Stimulated activated CD8-positive, alpha-beta memory T cell treated with anti-CD3 and anti-CD28 coated beads, Interleukin-15, amount 100 ng/mL, for 4 hours (primary cell): ENCODE measurements at regions not wholly inside any gene's neighbourhood (a gene's known extent, or its start where the extent isn't known, plus 50 kb on each side); places are given as distances from the start of the nearest gene placed in this dataset.

Experiments
- DNase-seq, 2 donors: peaks; one replicate each; pipeline ENCODE4 v3.0.0-alpha.2; 2020; ENCODE audit warnings: low read depth in 2 of 2

- DNase-seq = no peak
Measured at GRCh38 chr5:86780018-86780417, 162.3 kb downstream of the COX7C start.

GRCh38 chr5:86786955-86787354 is 169.2 kb downstream of the COX7C start:
- DNase-seq = no peak

- no peak for DNase-seq
Measured at GRCh38 chr5:86795659-86796058, 177.9 kb downstream of the COX7C start.

- DNase-seq = no peak
Measured at GRCh38 chr5:86797677-86798076, 179.9 kb downstream of the COX7C start.

GRCh38 chr5:86806206-86806605 is 188.5 kb downstream of the COX7C start:
- no peak for DNase-seq

GRCh38 chr5:86807046-86808031 is 189.6 kb downstream of the COX7C start:
- DNase-seq = no peak

- no peak for DNase-seq
Measured at GRCh38 chr5:86814315-86814714, 196.6 kb downstream of the COX7C start.

- DNase-seq = no peak
Measured at GRCh38 chr5:86814907-86815306, 197.2 kb downstream of the COX7C start.

GRCh38 chr5:86824637-86825036 is 206.9 kb downstream of the COX7C start:
- DNase-seq = no peak

GRCh38 chr5:86831128-86831527 is 213.4 kb downstream of the COX7C start:
- DNase-seq = no peak

GRCh38 chr5:86833868-86834267 is 216.1 kb downstream of the COX7C start:
- no peak for DNase-seq

GRCh38 chr5:86837610-86838009 is 219.9 kb downstream of the COX7C start:
- DNase-seq = no peak

- DNase-seq = no peak
Measured at GRCh38 chr5:86838083-86838482, 220.3 kb downstream of the COX7C start.

GRCh38 chr5:86841000-86841644 is 223.4 kb downstream of the COX7C start:
- DNase-seq = no peak

- no peak for DNase-seq
Measured at GRCh38 chr5:86858442-86858841, 240.7 kb downstream of the COX7C start.

GRCh38 chr5:86861512-86861911 is 243.8 kb downstream of the COX7C start:
- no peak for DNase-seq

GRCh38 chr5:86862093-86862492 is 244.4 kb downstream of the COX7C start:
- DNase-seq = no peak

GRCh38 chr5:86864051-86864450 is 246.3 kb downstream of the COX7C start:
- DNase-seq = no peak

GRCh38 chr5:86865256-86865785 is 247.6 kb downstream of the COX7C start:
- DNase-seq = no peak

GRCh38 chr5:86866036-86866435 is 248.3 kb downstream of the COX7C start:
- no peak for DNase-seq

GRCh38 chr5:86869268-86869667 is 251.5 kb downstream of the COX7C start:
- DNase-seq = no peak

GRCh38 chr5:86875539-86875938 is 257.8 kb downstream of the COX7C start:
- DNase-seq = no peak

GRCh38 chr5:86878250-86878649 is 260.5 kb downstream of the COX7C start:
- no peak for DNase-seq
